GM12878 (cell line): ENCODE measurements at regions not wholly inside any gene's neighbourhood (a gene's known extent, or its start where the extent isn't known, plus 50 kb on each side); places are given as distances from the start of the nearest gene placed in this dataset.

Experiments
- ATAC-seq: fragments of 200-7000 bp; cut with Tn5 transposase; 3 replicates; pipeline ENCODE4 v1.9.1; 2020; ENCODE audit warnings: mild to moderate bottlenecking, moderate library complexity
- BruUV-seq: library from RNA; stranded (reverse); fragments of 400-500 nt; replicated peaks from 2 replicates; lab custom pipeline; 2021; lab: Mats Ljungman, UMichigan
- CTCF ChIA-PET: fragments of 300-600 bp; sonication (Branson Sonifier 250); formaldehyde crosslinking; extraction: SDS; loops from one replicate; lab custom pipeline; 2021; ENCODE audit warnings: inconsistent platforms; lab: Yijun Ruan, JAX
- POLR2A ChIA-PET: fragments of 350-600 bp; formaldehyde crosslinking; extraction: SDS; loops from one replicate; lab custom pipeline; 2021; ENCODE audit warnings: inconsistent platforms; lab: Charles Lee
- RAD21 ChIA-PET: fragments of 300-600 bp; sonication (Branson Sonifier 250); formaldehyde crosslinking; loops from one replicate; lab custom pipeline; 2023; ENCODE audit warnings: antibody characterized with exemption; ENCODE audit not compliant: unreplicated experiment; lab: Charles Lee
- SMC1A ChIA-PET: fragments of 300-600 bp; sonication (Branson Sonifier 250); formaldehyde crosslinking; loops from one replicate; lab custom pipeline; 2023; ENCODE audit not compliant: unreplicated experiment, uncharacterized antibody; lab: Charles Lee
- DNase-seq: peaks from one replicate; pipeline ENCODE4 v3.0.0-alpha.2; 2011; ENCODE audit warnings: low read depth, low spot score
- FAIRE-seq: peaks from 3 replicates; lab custom pipeline; 2011; peaks lifted over from hg19 to GRCh38; lab: Jason Lieb, UNC
- H2AFZ ChIP-seq: 2 replicates; pipeline ENCODE4 v1.6.0; 2011; ENCODE audit warnings: low read depth, low read length, control low read depth; ENCODE audit not compliant: control insufficient read depth
- H3K27ac ChIP-seq: 2 replicates; pipeline ENCODE4 v1.5.1; 2011; ENCODE audit warnings: control low read depth; ENCODE audit not compliant: control insufficient read depth, insufficient read depth
- H3K27me3 ChIP-seq, 2 experiments: replicated peaks in 1 of 2; 2 replicates each; pipeline versions ENCODE4 v1.6.0 to v1.6.1; 2011; ENCODE audit warnings: low read length in 1 of 2; ENCODE audit not compliant: control insufficient read depth in 2 of 2, insufficient read depth in 2 of 2
- H3K36me3 ChIP-seq, 2 experiments: 2 replicates each; pipeline ENCODE4 v1.5.1; 2011; ENCODE audit warnings: low read length in 1 of 2; ENCODE audit not compliant: control insufficient read depth in 2 of 2, insufficient read depth in 2 of 2
- H3K4me1 ChIP-seq: 2 replicates; pipeline ENCODE4 v1.6.1; 2011; ENCODE audit warnings: mild to moderate bottlenecking, low read length, moderate library complexity, mixed read lengths; ENCODE audit not compliant: control insufficient read depth, insufficient read depth
- H3K4me2 ChIP-seq: 2 replicates; pipeline ENCODE4 v1.6.0; 2011; ENCODE audit warnings: control low read depth; ENCODE audit not compliant: control insufficient read depth, insufficient read depth
- H3K4me3 ChIP-seq: fragments of 200-600 bp; sonication (generic); 2 replicates; pipeline ENCODE4 v1.5.1; 2016
- H3K79me2 ChIP-seq: 2 replicates; pipeline ENCODE4 v1.6.0; 2011; ENCODE audit warnings: low read length; ENCODE audit not compliant: control insufficient read depth, insufficient read depth
- H3K9ac ChIP-seq: 2 replicates; pipeline ENCODE4 v1.8.0; 2011; ENCODE audit warnings: low read length, control low read depth, mixed read lengths; ENCODE audit not compliant: control insufficient read depth, insufficient read depth
- H3K9me3 ChIP-seq: replicated peaks from 3 replicates; pipeline ENCODE4 v1.5.1; 2011; ENCODE audit warnings: mild to moderate bottlenecking, low read length; ENCODE audit not compliant: control insufficient read depth, insufficient read depth
- H4K20me1 ChIP-seq: 2 replicates; pipeline ENCODE4 v1.6.0; 2011; ENCODE audit not compliant: control insufficient read depth, insufficient read depth
- CREB1 ChIP-seq: IDR thresholded peaks from 2 replicates; pipeline ENCODE4 v1.6.1; 2012; ENCODE audit warnings: low read depth, mild to moderate bottlenecking, inconsistent platforms
- DPF2 ChIP-seq: fragments of 450-650 bp; IDR thresholded peaks from 2 replicates; pipeline ENCODE4 v1.6.1; 2017; ENCODE audit warnings: mild to moderate bottlenecking
- FOXK2 ChIP-seq: fragments of 450-650 bp; IDR thresholded peaks from 2 replicates; pipeline ENCODE4 v1.6.1; 2017; ENCODE audit warnings: mild to moderate bottlenecking, moderate library complexity
- NRF1 ChIP-seq: conservative IDR thresholded peaks from 2 replicates; pipeline ENCODE4 v1.6.1; 2011; ENCODE audit warnings: mild to moderate bottlenecking, low read depth, low read length, improper control_type of control experiment
- POLR2AphosphoS2 ChIP-seq: IDR thresholded peaks from 2 replicates; pipeline ENCODE4 v1.6.1; 2011; ENCODE audit warnings: low read depth, mild to moderate bottlenecking, low read length, improper control_type of control experiment, moderate library complexity
- POLR2AphosphoS5 ChIP-seq: IDR thresholded peaks from 2 replicates; pipeline ENCODE4 v1.6.1; 2011; ENCODE audit warnings: mild to moderate bottlenecking, low read length, inconsistent platforms
- SP1 ChIP-seq: IDR thresholded peaks from one replicate; pipeline ENCODE4 v1.6.1; 2011; ENCODE audit warnings: low read depth, low read length
- ZSCAN29 ChIP-seq: fragments of 450-650 bp; IDR thresholded peaks from 2 replicates; pipeline ENCODE4 v1.6.1; 2017; ENCODE audit warnings: mild to moderate bottlenecking, moderate library complexity
- WGBS: methylation state at CpG from one replicate; pipeline ENCODE4 v1.1.6; 2016; ENCODE audit warnings: low lambda C conversion rate; ENCODE audit not compliant: insufficient replicate concordance, insufficient coverage; ENCODE audit errors: missing lambda C conversion rate; 5-methylcytosine and 5-hydroxymethylcytosine counted together
- in situ Hi-C: fragments of 300-500 bp; cut with MboI; formaldehyde crosslinking; loops from 9 replicates; pipeline ENCODE4 v1.14.3; 2018; ENCODE audit warnings: mixed read lengths
- intact Hi-C: fragments of 100-400 bp; cut with micrococcal nuclease; formaldehyde crosslinking; loops from one replicate; pipeline ENCODE4 v1.14.2; 2022; ENCODE audit not compliant: unreplicated experiment
- TF ChIP-seq, protein P1 (sequence below): fragments of 450-650 bp; formaldehyde crosslinking; IDR thresholded peaks from 2 replicates; pipeline ENCODE4 v1.4.0; 2022; ENCODE audit warnings: mild to moderate bottlenecking, moderate library complexity
- TF ChIP-seq, protein P2 (sequence below): fragments of 450-650 bp; IDR thresholded peaks from 2 replicates; pipeline ENCODE4 v1.6.1; 2018; ENCODE audit warnings: borderline replicate concordance, mild to moderate bottlenecking; ENCODE audit not compliant: partially characterized antibody
- TF ChIP-seq, protein P3 (sequence below): fragments of 450-650 bp; conservative IDR thresholded peaks from 2 replicates; pipeline ENCODE4 v1.6.1; 2017; ENCODE audit warnings: mild to moderate bottlenecking, moderate library complexity
- TF ChIP-seq, protein P4 (sequence below): IDR thresholded peaks from 2 replicates; pipeline ENCODE4 v1.6.1; 2012; ENCODE audit warnings: low read length, inconsistent platforms
- TF ChIP-seq, protein P5 (sequence below): IDR thresholded peaks from 2 replicates; pipeline ENCODE4 v1.6.1; 2012; ENCODE audit warnings: low read depth, low read length, improper control_type of control experiment

DNA sequence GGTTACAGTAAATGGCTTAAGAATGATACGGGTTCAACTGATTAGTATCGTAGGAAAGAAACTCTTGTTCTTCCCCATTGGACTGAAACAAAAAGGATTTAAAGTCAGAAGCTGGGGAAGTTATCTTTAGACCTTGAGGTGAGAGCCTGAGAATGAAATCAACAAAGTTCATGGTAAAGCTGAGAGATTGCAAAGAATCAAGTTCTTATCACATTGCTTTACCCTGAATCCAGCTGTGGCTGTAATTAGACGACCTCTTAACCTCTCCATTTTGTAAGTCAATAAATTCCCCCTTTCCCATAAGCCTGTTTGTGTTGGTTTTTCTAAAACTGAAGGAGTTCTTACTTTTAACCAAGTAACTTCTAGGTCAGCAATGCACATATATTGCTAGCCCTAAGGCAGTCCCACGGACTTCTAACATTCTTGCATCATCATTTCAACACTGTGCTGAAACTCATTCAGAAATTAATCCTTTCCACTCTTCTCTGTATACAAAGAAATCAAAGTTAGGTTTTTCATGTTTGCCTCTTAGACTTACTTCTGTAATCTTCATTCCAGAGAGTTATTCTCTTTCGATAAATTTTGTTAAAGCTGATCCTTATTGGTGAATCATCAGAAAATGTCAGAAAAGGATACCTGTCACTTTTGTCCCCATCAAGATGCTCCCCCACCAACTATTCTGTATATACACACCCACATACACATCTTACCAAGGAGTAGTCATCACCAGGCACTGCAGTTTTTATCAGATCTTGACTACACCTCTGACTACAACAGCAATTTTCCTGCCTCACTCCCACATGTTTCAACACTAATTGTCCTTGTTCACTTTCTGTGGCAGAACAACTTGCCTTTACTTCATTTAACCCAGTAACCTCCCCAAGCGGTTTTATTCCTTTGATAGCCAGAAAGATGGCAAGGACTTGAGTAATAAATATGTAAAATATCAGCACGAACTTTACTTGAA, 77.9 kb upstream of the STK26 start:
- ChIA-PET POLR2A (no interaction called here), RAD21 (no interaction called here), CTCF (interaction anchor here (1.3 kb wide), 1 partner anchor 16 kb away, joined by 4 read pairs; no protein-coding TSS in a partner anchor), SMC1A (no interaction called here)
- Histone ChIP-seq H3K9ac (no peak overlapping the region), H3K4me2 (no peak overlapping the region), H3K36me3 (no peaks in the 10 kb centered on the region), H3K4me1 (no peaks in the 10 kb centered on the region), H3K4me3 (no peak overlapping the region), H2AFZ (no peak overlapping the region), H3K27ac (no peak overlapping the region), H3K79me2 (no peaks in the 10 kb centered on the region), H3K27me3 (peaks cover 0 to 2% of the 10 kb centered on the region in 2 experiments; a peak in 1 of 4 replicates), H4K20me1 (no peaks in the 10 kb centered on the region), H3K9me3 (no peaks in the 10 kb centered on the region)
- no TSS peak for BruUV-seq
- WGBS, result 32% methylated on average over 7 of the region's 7 CpGs
- intact Hi-C loops, result no loop called here
- no peak for FAIRE-seq
- DNase-seq, result no peak
- in situ Hi-C loops, result no loop called here
- no peak for ATAC-seq
- TF ChIP-seq, protein P1, sequence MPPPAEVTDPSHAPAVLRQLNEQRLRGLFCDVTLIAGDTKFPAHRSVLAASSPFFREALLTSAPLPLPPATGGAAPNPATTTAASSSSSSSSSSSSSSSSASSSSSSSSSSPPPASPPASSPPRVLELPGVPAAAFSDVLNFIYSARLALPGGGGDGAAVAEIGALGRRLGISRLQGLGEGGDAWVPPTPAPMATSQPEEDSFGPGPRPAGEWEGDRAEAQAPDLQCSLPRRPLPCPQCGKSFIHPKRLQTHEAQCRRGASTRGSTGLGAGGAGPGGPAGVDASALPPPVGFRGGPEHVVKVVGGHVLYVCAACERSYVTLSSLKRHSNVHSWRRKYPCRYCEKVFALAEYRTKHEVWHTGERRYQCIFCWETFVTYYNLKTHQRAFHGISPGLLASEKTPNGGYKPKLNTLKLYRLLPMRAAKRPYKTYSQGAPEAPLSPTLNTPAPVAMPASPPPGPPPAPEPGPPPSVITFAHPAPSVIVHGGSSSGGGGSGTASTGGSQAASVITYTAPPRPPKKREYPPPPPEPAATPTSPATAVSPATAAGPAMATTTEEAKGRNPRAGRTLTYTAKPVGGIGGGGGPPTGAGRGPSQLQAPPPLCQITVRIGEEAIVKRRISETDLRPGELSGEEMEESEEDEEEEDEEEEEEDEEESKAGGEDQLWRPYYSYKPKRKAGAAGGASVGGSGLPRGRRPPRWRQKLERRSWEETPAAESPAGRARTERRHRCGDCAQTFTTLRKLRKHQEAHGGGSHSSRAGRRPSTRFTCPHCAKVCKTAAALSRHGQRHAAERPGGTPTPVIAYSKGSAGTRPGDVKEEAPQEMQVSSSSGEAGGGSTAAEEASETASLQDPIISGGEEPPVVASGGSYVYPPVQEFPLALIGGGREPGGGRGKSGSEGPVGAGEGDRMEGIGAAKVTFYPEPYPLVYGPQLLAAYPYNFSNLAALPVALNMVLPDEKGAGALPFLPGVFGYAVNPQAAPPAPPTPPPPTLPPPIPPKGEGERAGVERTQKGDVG (CRISPR knock-in tag), result no peak
- no peak for TF ChIP-seq SP1
- TF ChIP-seq, protein P2, sequence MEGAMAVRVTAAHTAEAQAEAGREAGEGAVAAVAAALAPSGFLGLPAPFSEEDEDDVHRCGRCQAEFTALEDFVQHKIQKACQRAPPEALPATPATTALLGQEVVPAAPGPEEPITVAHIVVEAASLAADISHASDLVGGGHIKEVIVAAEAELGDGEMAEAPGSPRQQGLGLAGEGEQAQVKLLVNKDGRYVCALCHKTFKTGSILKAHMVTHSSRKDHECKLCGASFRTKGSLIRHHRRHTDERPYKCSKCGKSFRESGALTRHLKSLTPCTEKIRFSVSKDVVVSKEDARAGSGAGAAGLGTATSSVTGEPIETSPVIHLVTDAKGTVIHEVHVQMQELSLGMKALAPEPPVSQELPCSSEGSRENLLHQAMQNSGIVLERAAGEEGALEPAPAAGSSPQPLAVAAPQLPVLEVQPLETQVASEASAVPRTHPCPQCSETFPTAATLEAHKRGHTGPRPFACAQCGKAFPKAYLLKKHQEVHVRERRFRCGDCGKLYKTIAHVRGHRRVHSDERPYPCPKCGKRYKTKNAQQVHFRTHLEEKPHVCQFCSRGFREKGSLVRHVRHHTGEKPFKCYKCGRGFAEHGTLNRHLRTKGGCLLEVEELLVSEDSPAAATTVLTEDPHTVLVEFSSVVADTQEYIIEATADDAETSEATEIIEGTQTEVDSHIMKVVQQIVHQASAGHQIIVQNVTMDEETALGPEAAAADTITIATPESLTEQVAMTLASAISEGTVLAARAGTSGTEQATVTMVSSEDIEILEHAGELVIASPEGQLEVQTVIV, result no peak
- TF ChIP-seq ZSCAN29, result no peak
- TF ChIP-seq POLR2AphosphoS5, result no peak
- no peak for TF ChIP-seq CREB1
- no peak for TF ChIP-seq POLR2AphosphoS2
- TF ChIP-seq, protein P3, sequence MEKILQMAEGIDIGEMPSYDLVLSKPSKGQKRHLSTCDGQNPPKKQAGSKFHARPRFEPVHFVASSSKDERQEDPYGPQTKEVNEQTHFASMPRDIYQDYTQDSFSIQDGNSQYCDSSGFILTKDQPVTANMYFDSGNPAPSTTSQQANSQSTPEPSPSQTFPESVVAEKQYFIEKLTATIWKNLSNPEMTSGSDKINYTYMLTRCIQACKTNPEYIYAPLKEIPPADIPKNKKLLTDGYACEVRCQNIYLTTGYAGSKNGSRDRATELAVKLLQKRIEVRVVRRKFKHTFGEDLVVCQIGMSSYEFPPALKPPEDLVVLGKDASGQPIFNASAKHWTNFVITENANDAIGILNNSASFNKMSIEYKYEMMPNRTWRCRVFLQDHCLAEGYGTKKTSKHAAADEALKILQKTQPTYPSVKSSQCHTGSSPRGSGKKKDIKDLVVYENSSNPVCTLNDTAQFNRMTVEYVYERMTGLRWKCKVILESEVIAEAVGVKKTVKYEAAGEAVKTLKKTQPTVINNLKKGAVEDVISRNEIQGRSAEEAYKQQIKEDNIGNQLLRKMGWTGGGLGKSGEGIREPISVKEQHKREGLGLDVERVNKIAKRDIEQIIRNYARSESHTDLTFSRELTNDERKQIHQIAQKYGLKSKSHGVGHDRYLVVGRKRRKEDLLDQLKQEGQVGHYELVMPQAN, result no peak
- TF ChIP-seq, protein P4, sequence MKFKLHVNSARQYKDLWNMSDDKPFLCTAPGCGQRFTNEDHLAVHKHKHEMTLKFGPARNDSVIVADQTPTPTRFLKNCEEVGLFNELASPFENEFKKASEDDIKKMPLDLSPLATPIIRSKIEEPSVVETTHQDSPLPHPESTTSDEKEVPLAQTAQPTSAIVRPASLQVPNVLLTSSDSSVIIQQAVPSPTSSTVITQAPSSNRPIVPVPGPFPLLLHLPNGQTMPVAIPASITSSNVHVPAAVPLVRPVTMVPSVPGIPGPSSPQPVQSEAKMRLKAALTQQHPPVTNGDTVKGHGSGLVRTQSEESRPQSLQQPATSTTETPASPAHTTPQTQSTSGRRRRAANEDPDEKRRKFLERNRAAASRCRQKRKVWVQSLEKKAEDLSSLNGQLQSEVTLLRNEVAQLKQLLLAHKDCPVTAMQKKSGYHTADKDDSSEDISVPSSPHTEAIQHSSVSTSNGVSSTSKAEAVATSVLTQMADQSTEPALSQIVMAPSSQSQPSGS, result no peak
- no peak for TF ChIP-seq NRF1
- no peak for TF ChIP-seq DPF2
- no peak for TF ChIP-seq FOXK2
- TF ChIP-seq, protein P5, sequence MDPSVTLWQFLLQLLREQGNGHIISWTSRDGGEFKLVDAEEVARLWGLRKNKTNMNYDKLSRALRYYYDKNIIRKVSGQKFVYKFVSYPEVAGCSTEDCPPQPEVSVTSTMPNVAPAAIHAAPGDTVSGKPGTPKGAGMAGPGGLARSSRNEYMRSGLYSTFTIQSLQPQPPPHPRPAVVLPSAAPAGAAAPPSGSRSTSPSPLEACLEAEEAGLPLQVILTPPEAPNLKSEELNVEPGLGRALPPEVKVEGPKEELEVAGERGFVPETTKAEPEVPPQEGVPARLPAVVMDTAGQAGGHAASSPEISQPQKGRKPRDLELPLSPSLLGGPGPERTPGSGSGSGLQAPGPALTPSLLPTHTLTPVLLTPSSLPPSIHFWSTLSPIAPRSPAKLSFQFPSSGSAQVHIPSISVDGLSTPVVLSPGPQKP, result no peak
